ENCODE measurements at regions not wholly inside any gene's neighbourhood (a gene's known extent, or its start where the extent isn't known, plus 50 kb on each side); places are given as distances from the start of the nearest gene placed in this dataset.
"Not testable (repeated sequence)": the region's sequence is repeated elsewhere in the genome, so short reads cannot be mapped to it uniquely, and the experiment has no call there.

DNA sequence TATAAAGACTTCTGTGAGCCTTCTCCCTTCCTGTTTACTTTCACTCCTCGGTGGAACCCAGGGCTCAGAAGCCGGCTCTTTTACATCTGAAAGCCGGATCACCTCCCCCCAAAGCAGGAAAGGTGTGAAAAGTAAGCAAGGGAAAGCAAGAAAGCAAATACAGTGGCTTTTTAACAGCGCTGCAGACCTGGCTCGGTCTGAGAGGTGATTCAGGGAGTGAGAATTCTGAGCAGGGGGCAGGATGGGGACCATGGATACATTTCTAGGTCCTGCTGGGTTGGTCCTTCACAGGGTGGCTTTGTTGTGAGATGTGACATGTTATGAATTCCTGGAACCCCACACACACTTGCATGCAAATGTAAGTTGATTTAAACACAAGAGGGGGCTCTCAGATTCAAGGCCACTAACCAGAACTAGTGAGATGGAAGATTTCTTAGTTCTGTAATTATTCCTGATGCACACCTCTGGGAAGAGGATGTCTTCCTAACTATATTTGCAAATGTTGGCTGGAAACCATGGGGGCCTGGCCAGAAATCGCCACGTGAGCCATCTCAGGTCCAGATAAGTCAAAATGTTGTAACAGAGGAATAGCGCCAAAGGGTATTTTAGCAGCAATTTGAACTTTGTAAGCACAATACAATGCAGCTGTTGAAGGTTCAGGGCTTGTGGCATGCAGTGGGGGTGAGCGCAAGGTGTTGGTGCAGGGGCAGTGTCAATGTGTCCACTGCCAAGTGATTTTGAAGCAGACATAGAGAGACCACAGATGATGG, 670.1 kb upstream of the LCORL start:
- Histone ChIP-seq H3K79me1 (replicated peaks; ENCODE audit: low read length, poor library complexity, severe bottlenecking) (no peaks in the 10 kb centered on the region), H3K36me3 (ENCODE audit: control insufficient read depth in 1 of 2, insufficient read depth in 2 of 2, low read depth in 1 of 2, low read length in 2 of 2) (no peaks in the 10 kb centered on the region), H3K27me3 (ENCODE audit: control insufficient read depth in 1 of 2, insufficient read depth in 1 of 2, low read length in 2 of 2) (no peaks in the 10 kb centered on the region), H4K8ac (ENCODE audit: low read length) (no peak overlapping the region), H3K27ac (ENCODE audit: low read length, poor library complexity, severe bottlenecking) (no peak overlapping the region), H3K4me1 (ENCODE audit: control insufficient read depth, insufficient read depth, low read depth, low read length) (peaks cover 3% of the 10 kb centered on the region), H3K18ac (ENCODE audit: low read depth in 1 of 2, low read length in 2 of 2) (no peak overlapping the region), H2BK5ac (ENCODE audit: low read depth, low read length, poor library complexity, severe bottlenecking) (no peak overlapping the region), H3K23ac (ENCODE audit: low read length in 2 of 2) (peak overlapping the region in 1 of 2 experiments; percentile 20), H2AFZ (ENCODE audit: low read depth, low read length) (no peak overlapping the region), H2AK5ac (ENCODE audit: low read length, severe bottlenecking) (no peak overlapping the region), H3K4me3 (ENCODE audit: insufficient read depth in 1 of 2, low read depth in 1 of 2, low read length in 2 of 2) (no peak overlapping the region), H2BK15ac (ENCODE audit: low read depth, poor library complexity, severe bottlenecking) (no peak overlapping the region), H3K4me2 (ENCODE audit: low read length, poor library complexity, severe bottlenecking) (peak overlapping the region; percentile 13), H2BK120ac (ENCODE audit: low read depth, low read length) (no peak overlapping the region), H4K91ac (ENCODE audit: low read length) (no peak overlapping the region), H3K14ac (ENCODE audit: low read length in 2 of 2) (no peak overlapping the region), H3K9ac (ENCODE audit: low read length) (no peak overlapping the region), H2BK12ac (ENCODE audit: low read length in 2 of 2) (no peak overlapping the region), H3K9me3 (ENCODE audit: control insufficient read depth, low read length) (no peaks in the 10 kb centered on the region), H3K4ac (ENCODE audit: low read depth in 1 of 2, low read length in 2 of 2) (no peak overlapping the region)
- peak; percentile 2 for DNase-seq
- WGBS = 27% methylated on average over 9 of the region's 9 CpGs

DNA sequence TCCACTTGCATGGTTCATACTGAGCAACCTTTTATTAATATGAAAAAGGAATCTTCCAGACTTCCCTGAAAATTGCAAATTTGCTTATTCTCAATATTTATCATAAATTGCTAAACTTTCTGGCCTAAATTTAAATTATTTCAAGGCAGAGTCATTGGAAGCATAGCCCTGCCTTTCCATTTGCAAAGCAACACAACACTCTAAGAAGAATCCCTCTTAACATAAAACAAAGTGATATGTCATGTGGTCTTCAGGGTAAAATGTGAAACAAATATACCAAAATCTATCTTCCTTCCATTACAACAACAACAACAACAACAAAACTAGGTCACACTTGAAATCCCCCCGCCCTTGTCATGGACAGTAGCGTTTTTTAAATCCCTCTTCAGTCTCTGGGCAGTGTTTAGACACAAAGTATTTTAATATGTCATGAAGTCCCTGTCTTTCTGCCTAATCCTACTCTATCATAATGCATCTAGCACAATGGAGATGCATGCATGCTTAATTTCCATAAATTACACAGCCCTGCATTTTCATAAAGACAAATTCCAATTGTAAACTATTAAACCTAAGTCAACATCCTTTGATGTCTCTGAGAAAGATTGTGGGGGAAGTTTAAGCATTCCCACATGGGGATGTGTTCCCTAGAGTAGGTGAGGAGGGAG, 668.9 kb upstream of the LCORL start:
- no peaks in the 10 kb centered on the region for H3K27me3 ChIP-seq (ENCODE audit: control insufficient read depth in 1 of 2, insufficient read depth in 1 of 2, low read length in 2 of 2)
- H2BK5ac ChIP-seq (ENCODE audit: low read depth, low read length, poor library complexity, severe bottlenecking) = no peak overlapping the region
- no peak overlapping the region for H3K4ac ChIP-seq (ENCODE audit: low read depth in 1 of 2, low read length in 2 of 2)
- no peaks in the 10 kb centered on the region for H3K79me1 ChIP-seq (replicated peaks; ENCODE audit: low read length, poor library complexity, severe bottlenecking)
- no peaks in the 10 kb centered on the region for H3K9me3 ChIP-seq (ENCODE audit: control insufficient read depth, low read length)
- H3K18ac ChIP-seq (ENCODE audit: low read depth in 1 of 2, low read length in 2 of 2) = no peak overlapping the region
- 62% methylated on average over 2 of the region's 2 CpGs for WGBS
- DNase-seq = no peak
- H2BK15ac ChIP-seq (ENCODE audit: low read depth, poor library complexity, severe bottlenecking) = no peak overlapping the region
- H3K27ac ChIP-seq (ENCODE audit: low read length, poor library complexity, severe bottlenecking) = no peak overlapping the region
- no peak overlapping the region for H3K23ac ChIP-seq (ENCODE audit: low read length in 2 of 2)
- H4K91ac ChIP-seq (ENCODE audit: low read length) = no peak overlapping the region
- H3K4me3 ChIP-seq (ENCODE audit: insufficient read depth in 1 of 2, low read depth in 1 of 2, low read length in 2 of 2) = no peak overlapping the region
- no peak overlapping the region for H2AFZ ChIP-seq (ENCODE audit: low read depth, low read length)
- H2BK120ac ChIP-seq (ENCODE audit: low read depth, low read length) = no peak overlapping the region
- H2AK5ac ChIP-seq (ENCODE audit: low read length, severe bottlenecking) = no peak overlapping the region
- H3K36me3 ChIP-seq (ENCODE audit: control insufficient read depth in 1 of 2, insufficient read depth in 2 of 2, low read depth in 1 of 2, low read length in 2 of 2) = no peaks in the 10 kb centered on the region
- H3K14ac ChIP-seq (ENCODE audit: low read length in 2 of 2) = no peak overlapping the region
- H2BK12ac ChIP-seq (ENCODE audit: low read length in 2 of 2) = no peak overlapping the region
- H4K8ac ChIP-seq (ENCODE audit: low read length) = no peak overlapping the region
- no peak overlapping the region for H3K9ac ChIP-seq (ENCODE audit: low read length)
- no peak overlapping the region for H3K4me2 ChIP-seq (ENCODE audit: low read length, poor library complexity, severe bottlenecking)
- peaks cover 3% of the 10 kb centered on the region for H3K4me1 ChIP-seq (ENCODE audit: control insufficient read depth, insufficient read depth, low read depth, low read length)

DNA sequence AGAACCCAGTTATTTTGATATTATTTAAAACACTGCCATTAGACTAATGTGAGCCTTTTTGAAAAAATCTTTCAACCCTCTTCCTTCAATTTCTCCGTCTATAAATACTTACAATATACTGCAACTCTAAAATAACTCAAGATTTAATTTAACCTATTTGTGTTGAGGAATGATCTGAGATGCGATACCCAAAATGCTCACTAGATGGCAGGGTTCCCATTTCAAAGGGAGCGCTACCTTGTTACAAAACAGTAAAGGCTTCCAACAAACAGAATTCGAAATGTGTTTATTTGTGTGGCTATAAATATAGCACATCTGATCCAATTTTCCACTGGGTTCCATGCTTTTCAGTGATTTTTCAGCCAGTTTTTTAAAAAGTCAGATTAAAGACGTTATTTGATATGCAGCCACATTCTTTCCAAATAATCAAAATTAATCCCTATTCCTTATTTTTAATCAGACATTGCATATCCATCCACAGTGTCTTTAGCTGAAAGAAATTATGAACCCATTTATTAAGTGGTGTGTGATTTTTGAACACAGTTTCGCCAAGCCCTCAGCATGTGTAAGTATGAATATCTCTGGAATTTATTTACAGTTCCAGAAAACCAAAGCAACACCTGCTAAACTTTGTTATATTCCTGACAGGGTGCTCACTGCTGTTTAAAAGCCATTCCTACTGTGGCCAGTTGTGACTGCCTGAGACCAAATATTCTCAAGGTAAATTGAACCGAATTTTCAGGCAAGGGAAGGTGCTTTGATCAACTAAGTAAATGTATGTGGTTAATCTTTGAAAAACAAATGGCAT, 668.0 kb upstream of the LCORL start:
- WGBS = 7% methylated on average over 5 of the region's 7 CpGs
- Histone ChIP-seq H2AFZ (ENCODE audit: low read depth, low read length) (no peak overlapping the region), H2BK15ac (ENCODE audit: low read depth, poor library complexity, severe bottlenecking) (no peak overlapping the region), H2BK5ac (ENCODE audit: low read depth, low read length, poor library complexity, severe bottlenecking) (no peak overlapping the region), H3K18ac (ENCODE audit: low read depth in 1 of 2, low read length in 2 of 2) (no peak overlapping the region), H3K27me3 (ENCODE audit: control insufficient read depth in 1 of 2, insufficient read depth in 1 of 2, low read length in 2 of 2) (no peaks in the 10 kb centered on the region), H3K27ac (ENCODE audit: low read length, poor library complexity, severe bottlenecking) (no peak overlapping the region), H3K4me2 (ENCODE audit: low read length, poor library complexity, severe bottlenecking) (no peak overlapping the region), H3K4me1 (ENCODE audit: control insufficient read depth, insufficient read depth, low read depth, low read length) (peaks cover 3% of the 10 kb centered on the region), H3K9me3 (ENCODE audit: control insufficient read depth, low read length) (no peaks in the 10 kb centered on the region), H2BK120ac (ENCODE audit: low read depth, low read length) (no peak overlapping the region), H2AK5ac (ENCODE audit: low read length, severe bottlenecking) (no peak overlapping the region), H3K36me3 (ENCODE audit: control insufficient read depth in 1 of 2, insufficient read depth in 2 of 2, low read depth in 1 of 2, low read length in 2 of 2) (no peaks in the 10 kb centered on the region), H3K14ac (ENCODE audit: low read length in 2 of 2) (no peak overlapping the region), H3K4ac (ENCODE audit: low read depth in 1 of 2, low read length in 2 of 2) (no peak overlapping the region), H2BK12ac (ENCODE audit: low read length in 2 of 2) (no peak overlapping the region), H3K9ac (ENCODE audit: low read length) (peak overlapping the region; percentile 59), H4K8ac (ENCODE audit: low read length) (no peak overlapping the region), H3K79me1 (replicated peaks; ENCODE audit: low read length, poor library complexity, severe bottlenecking) (no peaks in the 10 kb centered on the region), H3K4me3 (ENCODE audit: insufficient read depth in 1 of 2, low read depth in 1 of 2, low read length in 2 of 2) (no peak overlapping the region), H4K91ac (ENCODE audit: low read length) (no peak overlapping the region), H3K23ac (ENCODE audit: low read length in 2 of 2) (no peak overlapping the region)
- DNase-seq = peak; percentile 69

DNA sequence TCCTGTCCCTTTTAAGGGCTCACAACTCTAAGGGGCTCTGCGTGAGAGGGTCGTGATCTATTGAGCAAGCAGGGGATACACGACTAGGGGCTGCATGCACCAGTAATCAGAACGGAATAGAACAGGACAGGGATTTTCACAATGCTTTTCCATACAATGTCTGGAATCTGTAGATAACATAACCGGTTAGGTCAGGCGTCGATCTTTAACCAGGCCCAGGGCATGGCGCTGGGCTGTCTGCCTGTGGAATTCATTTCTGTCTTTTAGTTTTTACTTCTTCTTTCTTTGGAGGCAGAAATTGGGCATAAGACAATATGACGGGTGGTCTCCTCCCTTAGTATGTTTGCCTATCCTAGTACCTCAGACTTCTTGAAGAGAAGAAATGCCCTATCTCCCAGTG, 666.8 kb upstream of the LCORL start:
- H2AFZ ChIP-seq (ENCODE audit: low read depth, low read length); H4K8ac ChIP-seq (ENCODE audit: low read length); H3K9ac ChIP-seq (ENCODE audit: low read length); H3K23ac ChIP-seq (ENCODE audit: low read length in 2 of 2); H3K4me3 ChIP-seq (ENCODE audit: insufficient read depth in 1 of 2, low read depth in 1 of 2, low read length in 2 of 2); H3K79me1 ChIP-seq (replicated peaks; ENCODE audit: low read length, poor library complexity, severe bottlenecking); H3K4me2 ChIP-seq (ENCODE audit: low read length, poor library complexity, severe bottlenecking); H3K4ac ChIP-seq (ENCODE audit: low read depth in 1 of 2, low read length in 2 of 2); H2BK5ac ChIP-seq (ENCODE audit: low read depth, low read length, poor library complexity, severe bottlenecking); H3K4me1 ChIP-seq (ENCODE audit: control insufficient read depth, insufficient read depth, low read depth, low read length); H3K27ac ChIP-seq (ENCODE audit: low read length, poor library complexity, severe bottlenecking); H3K9me3 ChIP-seq (ENCODE audit: control insufficient read depth, low read length); H3K27me3 ChIP-seq (ENCODE audit: control insufficient read depth in 1 of 2, insufficient read depth in 1 of 2, low read length in 2 of 2); H4K91ac ChIP-seq (ENCODE audit: low read length); H3K14ac ChIP-seq (ENCODE audit: low read length in 2 of 2); H3K18ac ChIP-seq (ENCODE audit: low read depth in 1 of 2, low read length in 2 of 2); H2BK120ac ChIP-seq (ENCODE audit: low read depth, low read length); DNase-seq; H3K36me3 ChIP-seq (ENCODE audit: control insufficient read depth in 1 of 2, insufficient read depth in 2 of 2, low read depth in 1 of 2, low read length in 2 of 2); H2BK12ac ChIP-seq (ENCODE audit: low read length in 2 of 2); H2BK15ac ChIP-seq (ENCODE audit: low read depth, poor library complexity, severe bottlenecking); H2AK5ac ChIP-seq (ENCODE audit: low read length, severe bottlenecking): not testable (repeated sequence)
- 93% methylated on average over 9 of the region's 9 CpGs for WGBS

All from mesenchymal stem cell (in vitro differentiated cells and primary cell).